Natural killer cell treated with Interleukin-12 subunit alpha and Interleukin-12 subunit beta and Interleukin-15 and Interleukin-18, amount 100 ng/mL, for 72 hours (primary cell): ENCODE measurements at regions not wholly inside any gene's neighbourhood (a gene's known extent, or its start where the extent isn't known, plus 50 kb on each side); places are given as distances from the start of the nearest gene placed in this dataset.
"Not testable (repeated sequence)": the region's sequence is repeated elsewhere in the genome, so short reads cannot be mapped to it uniquely, and the experiment has no call there.

Experiments
- ATAC-seq, 2 donors: fragments of 150-1000 bp; cut with Tn5 transposase in 1 of 2; sonication (Bioruptor Pico), chemical (Tn5 transposase) in 1 of 2; 2 replicates each; pipeline ENCODE4 v1.10.0; 2021
- DNase-seq: peaks from one replicate; pipeline ENCODE4 v3.0.0; 2022; ENCODE audit warnings: low spot score
- H3K27ac Mint-ChIP-seq, 2 donors: 1 replicate in 1 of 2; 2 replicates in 1 of 2; pipeline ENCODE4 v1.8.0; 2022; ENCODE audit warnings: mixed read lengths in 2 of 2, mild to moderate bottlenecking in 1 of 2, moderate library complexity in 1 of 2
- H3K27me3 Mint-ChIP-seq, 2 donors: 1 replicate in 1 of 2; 2 replicates in 1 of 2; pipeline ENCODE4 v1.8.0; 2022; ENCODE audit warnings: mixed read lengths in 2 of 2
- H3K36me3 Mint-ChIP-seq: one replicate; pipeline ENCODE4 v1.8.0; 2022; ENCODE audit warnings: mixed read lengths
- H3K4me1 Mint-ChIP-seq, 2 donors: 1 replicate in 1 of 2; 2 replicates in 1 of 2; pipeline ENCODE4 v1.8.0; 2022; ENCODE audit warnings: low read depth in 2 of 2, mixed read lengths in 2 of 2, mild to moderate bottlenecking in 1 of 2
- H3K4me3 Mint-ChIP-seq: one replicate; pipeline ENCODE4 v1.8.0; 2022; ENCODE audit warnings: mixed read lengths
- H3K9me3 Mint-ChIP-seq: 2 replicates; pipeline ENCODE4 v1.8.0; 2022; ENCODE audit warnings: mixed read lengths

- H3K9me3 Mint-ChIP-seq, result peaks cover 4% of the 10 kb centered on the region
- no peak for ATAC-seq
- H3K27ac Mint-ChIP-seq, result no peak overlapping the region
- peaks cover 31 to 47% of the 10 kb centered on the region in 2 donors for H3K27me3 Mint-ChIP-seq
- no peaks in the 10 kb centered on the region for H3K4me1 Mint-ChIP-seq
- H3K4me3 Mint-ChIP-seq, result no peak overlapping the region
- no peak for DNase-seq
- H3K36me3 Mint-ChIP-seq, result peaks cover 10% of the 10 kb centered on the region
These were observed 185.8 kb upstream of the NR2F2 start for GRCh38 chr15:96144734-96145133.

GRCh38 chr15:96146726-96147125 lies 183.8 kb upstream of the NR2F2 start:
- DNase-seq (no peak), ATAC-seq (no peak)
- Mint-ChIP-seq H3K9me3 (no peaks in the 10 kb centered on the region), H3K27me3 (peaks cover 32 to 41% of the 10 kb centered on the region in 2 donors), H3K4me3 (no peak overlapping the region), H3K4me1 (no peaks in the 10 kb centered on the region), H3K36me3 (no peaks in the 10 kb centered on the region), H3K27ac (no peak overlapping the region)

- Mint-ChIP-seq H3K9me3 (no peaks in the 10 kb centered on the region), H3K27ac (no peak overlapping the region), H3K4me3 (no peak overlapping the region), H3K27me3 (peaks cover 31 to 39% of the 10 kb centered on the region in 2 donors), H3K4me1 (no peaks in the 10 kb centered on the region), H3K36me3 (no peaks in the 10 kb centered on the region)
- no peak for ATAC-seq
- no peak for DNase-seq
These were observed 183.2 kb upstream of the NR2F2 start for GRCh38 chr15:96147267-96147666.

- H3K4me3 Mint-ChIP-seq, result no peak overlapping the region
- no peak overlapping the region for H3K27ac Mint-ChIP-seq
- H3K4me1 Mint-ChIP-seq, result no peaks in the 10 kb centered on the region
- H3K9me3 Mint-ChIP-seq, result no peaks in the 10 kb centered on the region
- DNase-seq (no peak), ATAC-seq (no peak)
- H3K36me3 Mint-ChIP-seq, result no peaks in the 10 kb centered on the region
- peaks cover 28 to 30% of the 10 kb centered on the region in 2 donors for H3K27me3 Mint-ChIP-seq
These were observed 180.2 kb upstream of the NR2F2 start for GRCh38 chr15:96150254-96150653.

- H3K36me3 Mint-ChIP-seq, ATAC-seq, H3K4me3 Mint-ChIP-seq, H3K27ac Mint-ChIP-seq, H3K9me3 Mint-ChIP-seq, H3K4me1 Mint-ChIP-seq, DNase-seq: not testable (repeated sequence)
- peaks cover 18 to 21% of the 10 kb centered on the region in 2 donors for H3K27me3 Mint-ChIP-seq
These were observed 178.8 kb upstream of the NR2F2 start for GRCh38 chr15:96151749-96152148.

- Mint-ChIP-seq H3K4me3 (no peak overlapping the region), H3K36me3 (no peaks in the 10 kb centered on the region), H3K9me3 (no peaks in the 10 kb centered on the region), H3K4me1 (no peaks in the 10 kb centered on the region), H3K27me3 (peaks cover 15 to 17% of the 10 kb centered on the region in 2 donors), H3K27ac (no peak overlapping the region)
- ATAC-seq (no peak), DNase-seq (no peak)
These were observed 176.6 kb upstream of the NR2F2 start for GRCh38 chr15:96153929-96154328.

- no peak for DNase-seq
- no peaks in the 10 kb centered on the region for H3K36me3 Mint-ChIP-seq
- no peak overlapping the region for H3K4me3 Mint-ChIP-seq
- H3K9me3 Mint-ChIP-seq, result no peaks in the 10 kb centered on the region
- no peaks in the 10 kb centered on the region for H3K4me1 Mint-ChIP-seq
- no peak overlapping the region for H3K27ac Mint-ChIP-seq
- H3K27me3 Mint-ChIP-seq, result peaks cover 32 to 42% of the 10 kb centered on the region in 2 donors
- ATAC-seq, result no peak
These were observed 171.6 kb upstream of the NR2F2 start for GRCh38 chr15:96158938-96159337.

GRCh38 chr15:96160269-96160668 lies 170.2 kb upstream of the NR2F2 start:
- ATAC-seq, result no peak
- no peak overlapping the region for H3K4me3 Mint-ChIP-seq
- no peak overlapping the region for H3K27ac Mint-ChIP-seq
- H3K4me1 Mint-ChIP-seq, result no peaks in the 10 kb centered on the region
- no peak for DNase-seq
- no peaks in the 10 kb centered on the region for H3K9me3 Mint-ChIP-seq
- peaks cover 32 to 42% of the 10 kb centered on the region in 2 donors for H3K27me3 Mint-ChIP-seq
- H3K36me3 Mint-ChIP-seq, result no peaks in the 10 kb centered on the region

GRCh38 chr15:96160800-96161199 lies 169.7 kb upstream of the NR2F2 start:
- DNase-seq, result no peak
- Mint-ChIP-seq H3K4me3 (no peak overlapping the region), H3K9me3 (no peaks in the 10 kb centered on the region), H3K36me3 (no peaks in the 10 kb centered on the region), H3K27me3 (peaks cover 32 to 42% of the 10 kb centered on the region in 2 donors), H3K4me1 (no peaks in the 10 kb centered on the region), H3K27ac (no peak overlapping the region)
- no peak for ATAC-seq

- Mint-ChIP-seq H3K36me3 (no peaks in the 10 kb centered on the region), H3K27me3 (peaks cover 40 to 57% of the 10 kb centered on the region in 2 donors), H3K9me3 (no peaks in the 10 kb centered on the region), H3K27ac (no peak overlapping the region), H3K4me1 (no peaks in the 10 kb centered on the region), H3K4me3 (no peak overlapping the region)
- no peak for ATAC-seq
- no peak for DNase-seq
These were observed 168.2 kb upstream of the NR2F2 start for GRCh38 chr15:96162322-96162721.

- no peak overlapping the region for H3K4me3 Mint-ChIP-seq
- ATAC-seq (no peak), DNase-seq (no peak)
- no peaks in the 10 kb centered on the region for H3K36me3 Mint-ChIP-seq
- no peaks in the 10 kb centered on the region for H3K4me1 Mint-ChIP-seq
- H3K9me3 Mint-ChIP-seq, result no peaks in the 10 kb centered on the region
- H3K27ac Mint-ChIP-seq, result no peak overlapping the region
- H3K27me3 Mint-ChIP-seq, result peaks cover 42 to 70% of the 10 kb centered on the region in 2 donors
These were observed 165.4 kb upstream of the NR2F2 start for GRCh38 chr15:96165081-96165480.

- Mint-ChIP-seq H3K9me3 (no peaks in the 10 kb centered on the region), H3K27ac (no peak overlapping the region), H3K4me3 (no peak overlapping the region), H3K27me3 (peaks cover 37 to 63% of the 10 kb centered on the region in 2 donors), H3K4me1 (no peaks in the 10 kb centered on the region), H3K36me3 (no peaks in the 10 kb centered on the region)
- DNase-seq, result no peak
- no peak for ATAC-seq
These were observed 164.7 kb upstream of the NR2F2 start for GRCh38 chr15:96165775-96166174.

- Mint-ChIP-seq H3K27ac (no peak overlapping the region), H3K9me3 (no peaks in the 10 kb centered on the region), H3K4me3 (no peak overlapping the region), H3K36me3 (no peaks in the 10 kb centered on the region), H3K4me1 (no peaks in the 10 kb centered on the region), H3K27me3 (peaks cover 35 to 56% of the 10 kb centered on the region in 2 donors)
- DNase-seq, result no peak
- ATAC-seq, result no peak
These were observed 164.0 kb upstream of the NR2F2 start for GRCh38 chr15:96166223-96167200.

GRCh38 chr15:96170616-96170978 lies 159.9 kb upstream of the NR2F2 start:
- H3K4me3 Mint-ChIP-seq, H3K27ac Mint-ChIP-seq, H3K9me3 Mint-ChIP-seq, H3K36me3 Mint-ChIP-seq, H3K4me1 Mint-ChIP-seq, DNase-seq, ATAC-seq: not testable (repeated sequence)
- peaks cover 28 to 42% of the 10 kb centered on the region in 2 donors for H3K27me3 Mint-ChIP-seq
